ENCODE measurements at regions not wholly inside any gene's neighbourhood (a gene's known extent, or its start where the extent isn't known, plus 50 kb on each side); places are given as distances from the start of the nearest gene placed in this dataset.

DNA sequence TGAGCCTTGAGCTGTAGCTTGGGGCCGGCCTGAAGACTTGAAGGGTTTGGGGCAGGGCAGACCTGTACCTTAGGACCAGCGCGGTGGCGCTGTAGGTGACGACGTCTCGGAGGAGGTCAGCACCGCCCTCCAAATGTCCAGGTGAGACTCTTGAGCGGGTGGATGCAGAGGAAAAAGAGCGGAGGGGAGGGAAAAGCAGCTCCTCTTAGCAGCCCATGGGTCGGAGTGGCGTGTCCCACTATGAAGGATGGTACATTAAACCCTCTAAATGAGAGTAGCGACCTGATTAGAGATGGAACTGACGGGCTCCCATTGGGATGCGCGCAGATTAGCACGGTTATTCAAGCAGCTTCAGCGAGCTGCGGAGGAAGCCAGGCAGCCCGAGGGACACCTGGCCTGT is 77.0 kb upstream of the MAP1LC3B2 start:
- Histone ChIP-seq H3K4me3 (ENCODE audit: low read depth, low read length) (no peak overlapping the region), H3K27me3 (ENCODE audit: control insufficient read depth, insufficient read depth, low read length) (no peaks in the 10 kb centered on the region), H3K9ac (ENCODE audit: low read length) (no peak overlapping the region), H3K27ac (ENCODE audit: low read depth, low read length) (no peak overlapping the region), H3K36me3 (ENCODE audit: control insufficient read depth, insufficient read depth, low read length) (no peaks in the 10 kb centered on the region), H3K4me1 (ENCODE audit: control insufficient read depth, insufficient read depth, low read length) (0 out of 2 replicates have a peak, but pooled peaks cover 3% of the 10 kb centered on the region), H3K9me3 (ENCODE audit: control insufficient read depth, insufficient read depth, low read depth, low read length) (peaks cover 14% of the 10 kb centered on the region)

GRCh38 chr12:116482859-116483258 is 76.3 kb upstream of the MAP1LC3B2 start:
- Histone ChIP-seq H3K9ac (ENCODE audit: low read length) (no peak overlapping the region), H3K4me1 (ENCODE audit: control insufficient read depth, insufficient read depth, low read length) (0 out of 2 replicates have a peak, but pooled peaks cover 3% of the 10 kb centered on the region), H3K27me3 (ENCODE audit: control insufficient read depth, insufficient read depth, low read length) (no peaks in the 10 kb centered on the region), H3K4me3 (ENCODE audit: low read depth, low read length) (no peak overlapping the region), H3K9me3 (ENCODE audit: control insufficient read depth, insufficient read depth, low read depth, low read length) (peaks cover 13% of the 10 kb centered on the region), H3K36me3 (ENCODE audit: control insufficient read depth, insufficient read depth, low read length) (no peaks in the 10 kb centered on the region), H3K27ac (ENCODE audit: low read depth, low read length) (no peak overlapping the region)

- Histone ChIP-seq H3K9me3 (ENCODE audit: control insufficient read depth, insufficient read depth, low read depth, low read length) (peaks cover 7% of the 10 kb centered on the region; the same call in 1 of the 2 replicates), H3K4me1 (ENCODE audit: control insufficient read depth, insufficient read depth, low read length) (0 out of 2 replicates have a peak, but pooled peaks cover 3% of the 10 kb centered on the region), H3K9ac (ENCODE audit: low read length) (no peak overlapping the region), H3K27me3 (ENCODE audit: control insufficient read depth, insufficient read depth, low read length) (no peaks in the 10 kb centered on the region), H3K4me3 (ENCODE audit: low read depth, low read length) (no peak overlapping the region), H3K36me3 (ENCODE audit: control insufficient read depth, insufficient read depth, low read length) (no peaks in the 10 kb centered on the region), H3K27ac (ENCODE audit: low read depth, low read length) (no peak overlapping the region)
Observed at GRCh38 chr12:116483959-116484750, 75.0 kb upstream of the MAP1LC3B2 start.

- Histone ChIP-seq H3K4me3 (ENCODE audit: low read depth, low read length) (no peak overlapping the region), H3K4me1 (ENCODE audit: control insufficient read depth, insufficient read depth, low read length) (0 out of 2 replicates have a peak, but pooled peaks cover 3% of the 10 kb centered on the region), H3K9me3 (ENCODE audit: control insufficient read depth, insufficient read depth, low read depth, low read length) (peaks cover 7% of the 10 kb centered on the region; the same call in 1 of the 2 replicates), H3K36me3 (ENCODE audit: control insufficient read depth, insufficient read depth, low read length) (no peaks in the 10 kb centered on the region), H3K27ac (ENCODE audit: low read depth, low read length) (no peak overlapping the region), H3K9ac (ENCODE audit: low read length) (no peak overlapping the region), H3K27me3 (ENCODE audit: control insufficient read depth, insufficient read depth, low read length) (no peaks in the 10 kb centered on the region)
Observed at GRCh38 chr12:116484807-116485206, 74.4 kb upstream of the MAP1LC3B2 start.

DNA sequence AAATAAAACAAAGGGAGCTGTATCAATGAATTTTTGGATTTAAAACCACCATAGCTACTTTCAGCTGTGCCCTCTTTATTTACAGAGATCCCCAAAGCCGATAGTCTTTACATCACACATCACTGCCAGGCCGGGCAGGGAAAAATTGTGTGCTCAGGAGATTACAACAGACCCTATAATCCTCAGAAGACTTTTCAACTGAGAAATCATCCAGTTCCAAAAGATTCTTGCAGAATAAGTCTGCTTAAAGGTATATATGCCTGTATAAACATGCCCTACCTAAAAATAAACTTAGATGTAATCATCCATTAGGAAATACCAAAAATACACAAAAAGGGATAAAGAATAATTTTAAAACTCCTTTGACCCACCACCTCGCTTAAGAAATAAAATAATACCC is 70.1 kb upstream of the MAP1LC3B2 start:
- no peak overlapping the region for H3K9ac ChIP-seq (ENCODE audit: low read length)
- peaks cover 7% of the 10 kb centered on the region; the same call in 1 of the 2 replicates for H3K9me3 ChIP-seq (ENCODE audit: control insufficient read depth, insufficient read depth, low read depth, low read length)
- no peak overlapping the region for H3K4me3 ChIP-seq (ENCODE audit: low read depth, low read length)
- H3K36me3 ChIP-seq (ENCODE audit: control insufficient read depth, insufficient read depth, low read length), result no peaks in the 10 kb centered on the region
- no peaks in the 10 kb centered on the region for H3K27me3 ChIP-seq (ENCODE audit: control insufficient read depth, insufficient read depth, low read length)
- H3K27ac ChIP-seq (ENCODE audit: low read depth, low read length), result no peak overlapping the region
- H3K4me1 ChIP-seq (ENCODE audit: control insufficient read depth, insufficient read depth, low read length), result no peaks in the 10 kb centered on the region

GRCh38 chr12:116490471-116490870 is 68.7 kb upstream of the MAP1LC3B2 start:
- peaks cover 7% of the 10 kb centered on the region; the same call in 1 of the 2 replicates for H3K9me3 ChIP-seq (ENCODE audit: control insufficient read depth, insufficient read depth, low read depth, low read length)
- no peak overlapping the region for H3K27ac ChIP-seq (ENCODE audit: low read depth, low read length)
- no peaks in the 10 kb centered on the region for H3K27me3 ChIP-seq (ENCODE audit: control insufficient read depth, insufficient read depth, low read length)
- no peak overlapping the region for H3K9ac ChIP-seq (ENCODE audit: low read length)
- no peaks in the 10 kb centered on the region; the same call in 1 of the 2 replicates for H3K4me1 ChIP-seq (ENCODE audit: control insufficient read depth, insufficient read depth, low read length)
- no peaks in the 10 kb centered on the region for H3K36me3 ChIP-seq (ENCODE audit: control insufficient read depth, insufficient read depth, low read length)
- H3K4me3 ChIP-seq (ENCODE audit: low read depth, low read length), result no peak overlapping the region

DNA sequence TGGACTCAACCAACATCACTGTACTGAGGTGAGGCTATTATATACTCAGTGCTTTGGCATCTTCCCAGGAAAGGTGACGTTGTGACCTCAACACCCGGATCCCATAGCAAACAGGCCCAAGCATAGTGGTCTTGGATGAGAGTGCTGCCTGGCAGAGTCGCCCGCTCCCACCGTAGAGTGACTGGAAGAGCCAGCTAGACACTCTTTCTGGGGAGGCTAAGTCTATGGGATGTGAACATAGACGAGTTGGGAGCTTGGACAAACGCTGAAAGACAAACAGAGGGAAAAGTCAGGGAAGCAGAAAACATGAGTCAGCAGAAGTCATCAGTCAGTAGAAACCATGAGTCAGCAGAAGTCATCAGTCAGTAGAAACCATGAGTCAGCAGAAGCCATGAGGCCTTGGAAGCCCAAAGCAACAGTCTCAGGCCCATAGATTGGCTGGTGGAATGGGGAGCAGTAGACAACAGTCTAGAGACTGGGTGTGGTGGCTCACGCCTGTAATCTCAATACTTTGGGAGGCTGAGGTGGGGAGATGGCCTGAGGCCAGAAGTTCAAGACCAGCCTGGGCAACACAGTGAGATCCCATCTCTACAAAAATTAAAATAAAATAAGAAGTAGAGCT is 66.4 kb upstream of the MAP1LC3B2 start:
- H3K36me3 ChIP-seq (ENCODE audit: control insufficient read depth, insufficient read depth, low read length), result no peaks in the 10 kb centered on the region
- H3K27ac ChIP-seq (ENCODE audit: low read depth, low read length), result no peak overlapping the region
- H3K4me1 ChIP-seq (ENCODE audit: control insufficient read depth, insufficient read depth, low read length), result no peaks in the 10 kb centered on the region; the same call in 1 of the 2 replicates
- H3K9me3 ChIP-seq (ENCODE audit: control insufficient read depth, insufficient read depth, low read depth, low read length), result no peaks in the 10 kb centered on the region
- no peaks in the 10 kb centered on the region for H3K27me3 ChIP-seq (ENCODE audit: control insufficient read depth, insufficient read depth, low read length)
- no peak overlapping the region for H3K4me3 ChIP-seq (ENCODE audit: low read depth, low read length)
- H3K9ac ChIP-seq (ENCODE audit: low read length), result no peak overlapping the region

- no peaks in the 10 kb centered on the region for H3K9me3 ChIP-seq (ENCODE audit: control insufficient read depth, insufficient read depth, low read depth, low read length)
- H3K27me3 ChIP-seq (ENCODE audit: control insufficient read depth, insufficient read depth, low read length), result no peaks in the 10 kb centered on the region
- H3K36me3 ChIP-seq (ENCODE audit: control insufficient read depth, insufficient read depth, low read length), result no peaks in the 10 kb centered on the region
- no peaks in the 10 kb centered on the region; the same call in 1 of the 2 replicates for H3K4me1 ChIP-seq (ENCODE audit: control insufficient read depth, insufficient read depth, low read length)
- no peak overlapping the region for H3K9ac ChIP-seq (ENCODE audit: low read length)
- H3K4me3 ChIP-seq (ENCODE audit: low read depth, low read length), result no peak overlapping the region
- no peak overlapping the region for H3K27ac ChIP-seq (ENCODE audit: low read depth, low read length)
Observed at GRCh38 chr12:116495260-116495659, 63.9 kb upstream of the MAP1LC3B2 start.

- Histone ChIP-seq H3K4me3 (ENCODE audit: low read depth, low read length) (no peak overlapping the region), H3K9me3 (ENCODE audit: control insufficient read depth, insufficient read depth, low read depth, low read length) (no peaks in the 10 kb centered on the region), H3K4me1 (ENCODE audit: control insufficient read depth, insufficient read depth, low read length) (peaks cover 5% of the 10 kb centered on the region; the same call in 1 of the 2 replicates), H3K27ac (ENCODE audit: low read depth, low read length) (no peak overlapping the region), H3K9ac (ENCODE audit: low read length) (no peak overlapping the region), H3K27me3 (ENCODE audit: control insufficient read depth, insufficient read depth, low read length) (no peaks in the 10 kb centered on the region), H3K36me3 (ENCODE audit: control insufficient read depth, insufficient read depth, low read length) (no peaks in the 10 kb centered on the region)
Observed at GRCh38 chr12:116497051-116497591, 62.1 kb upstream of the MAP1LC3B2 start.

- Histone ChIP-seq H3K9me3 (ENCODE audit: control insufficient read depth, insufficient read depth, low read depth, low read length) (no peaks in the 10 kb centered on the region), H3K27ac (ENCODE audit: low read depth, low read length) (no peak overlapping the region), H3K27me3 (ENCODE audit: control insufficient read depth, insufficient read depth, low read length) (no peaks in the 10 kb centered on the region), H3K4me1 (ENCODE audit: control insufficient read depth, insufficient read depth, low read length) (peaks cover 9% of the 10 kb centered on the region; the same call in 1 of the 2 replicates), H3K36me3 (ENCODE audit: control insufficient read depth, insufficient read depth, low read length) (no peaks in the 10 kb centered on the region), H3K9ac (ENCODE audit: low read length) (no peak overlapping the region), H3K4me3 (ENCODE audit: low read depth, low read length) (no peak overlapping the region)
Observed at GRCh38 chr12:116498471-116498870, 60.7 kb upstream of the MAP1LC3B2 start.
